CD4-positive, alpha-beta T cell treated with Interleukin-12 subunit alpha and Interleukin-12 subunit beta, for 1 hour (primary cell): ENCODE measurements at regions not wholly inside any gene's neighbourhood (a gene's known extent, or its start where the extent isn't known, plus 50 kb on each side); places are given as distances from the start of the nearest gene placed in this dataset.
"Not testable (repeated sequence)": the region's sequence is repeated elsewhere in the genome, so short reads cannot be mapped to it uniquely, and the experiment has no call there.

Experiments used
- DNase-seq: peaks from one replicate; pipeline ENCODE4 v3.0.0-alpha.2; 2020

DNA sequence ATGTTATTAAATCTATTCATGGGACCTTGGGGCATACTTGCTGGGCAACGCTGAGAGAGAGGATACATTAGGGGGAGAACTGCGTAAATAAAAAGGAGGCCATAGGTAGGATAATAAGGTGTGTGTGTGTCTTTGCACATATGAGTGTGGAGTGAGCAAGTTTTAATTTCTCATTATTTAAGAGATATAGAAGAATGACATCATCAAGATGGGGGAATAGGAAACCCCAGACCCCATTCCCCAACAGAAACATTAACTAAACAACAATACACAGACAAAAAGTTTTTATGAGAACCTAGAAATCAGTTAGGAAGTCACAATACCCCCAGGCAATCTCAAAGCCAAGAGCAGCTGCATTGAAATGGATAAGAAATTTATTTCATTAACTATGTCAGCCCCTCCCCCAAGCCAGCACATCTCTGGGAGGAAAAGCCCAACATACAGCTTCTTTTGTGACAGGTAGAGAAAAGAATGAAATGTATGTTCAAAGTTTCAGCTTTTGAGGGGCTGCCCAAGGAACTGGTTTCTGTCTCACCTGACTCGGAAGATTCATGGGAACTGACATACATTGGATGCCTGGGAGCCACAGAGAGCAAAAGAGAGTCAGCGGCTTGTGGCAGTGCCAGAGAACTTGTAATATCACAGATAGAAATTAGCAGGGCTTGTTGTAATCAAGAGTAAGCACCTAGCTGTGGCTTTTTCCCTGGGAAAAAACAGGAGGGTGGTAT, 234.3 kb upstream of the NFIA start:
- DNase-seq: no peak

DNA sequence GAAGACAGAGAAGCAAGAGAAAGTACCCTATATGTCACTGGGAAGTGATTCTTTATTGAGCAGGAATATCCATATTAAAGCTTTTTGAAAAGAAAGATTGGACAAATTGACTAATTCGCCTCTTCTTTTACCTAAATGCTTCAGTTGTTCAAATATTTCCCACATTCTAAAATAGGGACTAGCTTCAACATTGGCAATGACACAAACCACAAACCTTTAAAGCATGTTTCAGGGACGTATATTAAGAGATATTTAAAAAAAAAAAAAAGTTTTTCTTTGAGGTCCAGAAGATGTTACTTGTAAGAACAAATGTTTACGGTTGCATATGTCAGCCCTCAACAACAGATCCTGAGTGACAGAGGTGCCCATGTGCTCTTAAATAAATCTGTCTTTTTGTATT, 235.0 kb upstream of the NFIA start:
- DNase-seq: no peak

DNA sequence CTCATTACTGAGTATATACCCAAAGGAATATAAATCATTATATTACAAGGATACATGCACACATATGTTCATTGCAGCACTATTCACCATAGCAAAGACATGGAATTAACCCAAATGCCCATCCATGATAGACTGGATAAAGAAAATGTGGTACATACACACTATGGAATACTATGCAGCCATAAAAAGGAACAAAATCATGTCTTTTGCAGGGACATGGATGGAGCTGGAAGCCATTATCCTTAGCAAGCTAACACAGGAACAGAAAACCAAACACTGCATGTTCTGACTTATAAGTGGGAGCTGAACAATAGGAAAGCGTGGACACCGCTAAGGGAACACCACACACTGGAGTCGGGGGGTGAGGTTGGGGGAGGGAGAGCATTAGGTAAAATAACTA, 236.7 kb upstream of the NFIA start:
- DNase-seq: not testable (repeated sequence)

DNA sequence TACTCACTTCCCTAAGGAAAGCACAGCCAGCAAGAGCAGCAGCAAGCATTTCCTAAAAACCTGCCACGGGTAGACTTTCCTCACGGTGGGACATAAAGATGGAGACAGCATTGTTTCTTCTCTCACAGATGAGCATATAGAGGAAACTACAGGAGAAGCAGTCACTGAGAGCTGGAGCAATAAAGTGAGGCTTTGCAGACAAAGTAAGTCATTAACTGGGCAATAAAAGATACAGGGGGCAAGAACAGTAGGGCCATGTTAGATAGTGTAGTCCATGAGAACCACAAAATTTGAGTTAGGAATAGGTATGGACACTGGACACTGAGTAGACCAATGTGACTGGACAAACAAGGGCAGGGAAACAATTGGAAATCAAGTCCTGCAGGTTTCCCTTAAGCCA, 240.1 kb upstream of the NFIA start:
- no peak for DNase-seq

DNA sequence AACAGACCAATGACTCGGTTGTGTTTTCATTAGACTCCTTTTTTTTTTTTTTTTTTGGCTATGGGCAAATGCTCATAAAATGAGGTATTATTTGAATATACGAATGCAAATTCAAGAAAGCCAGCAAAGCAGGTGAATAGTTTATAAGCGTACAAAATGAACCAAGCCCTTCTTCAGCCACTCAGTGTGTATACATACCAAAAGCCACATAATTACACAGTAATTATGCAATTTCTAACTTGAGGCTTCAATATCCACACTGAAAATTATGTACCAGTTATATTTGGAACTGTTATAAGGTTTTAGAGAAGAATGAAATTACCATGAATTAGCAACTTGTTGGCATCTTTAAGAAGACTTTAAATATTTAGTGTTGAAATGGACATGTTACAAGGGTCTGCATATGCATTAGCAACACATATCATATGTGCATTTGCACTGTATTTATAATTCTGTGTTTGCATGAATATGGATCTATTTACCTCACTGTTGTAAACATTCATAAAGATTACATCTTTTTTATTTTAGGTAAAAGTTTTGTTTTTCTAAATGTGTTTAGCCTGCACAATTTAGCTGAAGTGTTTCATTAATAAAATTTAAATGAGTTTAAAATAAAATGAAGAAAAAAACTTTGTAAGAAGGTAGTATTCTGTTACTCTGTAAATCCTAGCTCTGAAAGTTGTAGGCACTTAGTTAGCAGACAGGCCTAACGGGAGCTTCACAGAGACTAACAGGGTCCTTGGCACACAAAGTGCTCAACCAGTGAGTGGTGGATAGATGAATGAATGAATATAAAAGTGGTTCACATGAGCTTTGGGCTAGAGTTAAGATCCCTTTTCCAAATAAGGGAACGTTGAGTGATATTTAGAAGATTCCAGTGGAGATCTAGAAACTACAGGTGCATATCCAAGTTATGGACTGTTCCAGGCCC, 241.0 kb upstream of the NFIA start:
- DNase-seq: no peak

DNA sequence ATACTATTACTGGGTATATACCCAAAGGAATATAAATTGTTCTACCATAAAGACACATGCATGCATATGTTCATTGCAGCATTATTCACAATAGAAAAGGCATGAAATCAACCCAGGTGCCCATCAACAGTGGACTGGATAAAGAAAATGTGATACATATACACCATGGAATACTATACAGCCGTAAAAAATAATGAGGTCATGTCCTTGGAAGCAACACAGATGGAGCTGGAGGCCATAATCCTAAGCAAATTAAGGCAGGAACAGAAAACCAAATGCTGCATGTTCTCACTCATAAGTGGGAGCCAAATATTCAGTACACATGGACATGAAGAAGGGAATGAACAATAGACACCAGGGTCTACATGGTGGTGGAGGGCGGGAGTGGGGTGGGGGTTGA, 241.9 kb upstream of the NFIA start:
- not testable (repeated sequence) for DNase-seq

DNA sequence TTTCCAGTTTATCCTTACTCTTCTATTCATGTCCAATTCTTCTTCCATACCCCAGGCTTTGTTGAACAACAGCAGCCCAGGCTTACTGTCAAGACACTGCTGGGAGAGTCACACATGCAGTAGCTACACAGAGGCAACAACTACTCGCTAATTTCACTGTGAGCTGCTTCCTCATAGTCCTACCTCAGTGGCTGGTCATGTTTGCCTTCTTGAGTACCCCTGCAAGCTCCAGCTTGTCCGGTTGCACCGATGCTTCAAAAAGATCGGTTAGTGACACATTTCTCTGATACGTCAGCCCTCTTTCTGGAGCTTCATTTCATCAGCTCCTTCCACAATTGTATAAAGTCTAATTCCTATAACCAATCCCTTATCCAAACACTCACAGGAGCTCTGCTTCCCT, 246.7 kb upstream of the NFIA start:
- DNase-seq: no peak

DNA sequence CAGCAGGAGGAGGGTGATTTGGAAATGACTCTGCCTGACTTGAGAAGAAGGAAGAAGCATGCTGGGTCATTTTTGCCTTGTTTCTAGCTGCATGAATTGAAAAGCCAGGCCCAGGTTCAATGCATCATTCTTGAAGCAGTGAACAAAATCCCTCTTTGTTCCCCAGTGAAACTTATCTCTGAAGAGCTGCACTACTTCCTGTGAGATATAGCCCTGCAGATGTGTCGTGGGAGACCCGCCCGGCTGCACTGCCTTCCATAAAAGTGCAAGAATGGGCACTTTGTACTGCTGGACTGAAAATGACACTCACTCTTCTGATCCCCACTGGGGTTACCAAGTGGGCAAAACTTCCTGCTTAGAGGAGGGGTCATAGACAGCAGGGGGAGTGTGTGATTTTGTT, 249.2 kb upstream of the NFIA start:
- no peak for DNase-seq

DNA sequence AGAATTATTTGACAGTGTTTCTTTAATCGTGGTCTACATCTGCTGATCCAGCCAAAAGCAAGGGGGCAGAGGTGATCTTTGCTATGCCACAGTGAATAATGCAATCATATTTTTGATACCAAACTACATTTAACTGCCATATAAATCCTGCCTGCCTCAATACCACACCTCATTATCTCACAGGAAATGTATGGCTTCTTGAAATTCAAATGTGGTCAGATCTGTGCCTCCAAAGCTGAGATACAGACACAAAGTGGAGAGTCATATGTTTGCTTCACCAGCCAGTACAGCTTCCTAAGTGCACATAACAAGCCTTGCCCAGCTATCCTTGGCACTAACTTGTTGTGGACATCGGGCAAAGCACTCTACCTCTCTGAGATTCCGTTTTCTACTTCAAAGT, 250.0 kb upstream of the NFIA start:
- no peak for DNase-seq

DNA sequence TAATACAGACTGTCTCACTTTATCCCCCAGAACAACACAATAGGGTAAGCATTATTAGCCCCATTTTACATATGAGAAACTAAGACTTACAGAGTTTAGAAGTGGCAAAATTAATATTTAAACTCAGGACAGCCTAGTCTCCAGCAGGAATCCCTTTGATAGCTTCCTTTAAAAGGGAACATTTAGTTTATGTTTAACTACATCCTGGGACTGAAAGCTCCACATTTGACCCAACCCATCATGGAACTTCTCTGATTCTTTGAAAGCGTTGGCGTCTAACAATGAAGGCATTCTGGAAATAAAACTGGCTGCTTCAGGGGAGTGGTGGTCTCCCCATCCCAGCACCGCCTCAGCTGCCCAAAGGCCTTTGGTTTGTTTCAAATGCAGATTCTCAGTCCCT, 250.6 kb upstream of the NFIA start:
- no peak for DNase-seq

DNA sequence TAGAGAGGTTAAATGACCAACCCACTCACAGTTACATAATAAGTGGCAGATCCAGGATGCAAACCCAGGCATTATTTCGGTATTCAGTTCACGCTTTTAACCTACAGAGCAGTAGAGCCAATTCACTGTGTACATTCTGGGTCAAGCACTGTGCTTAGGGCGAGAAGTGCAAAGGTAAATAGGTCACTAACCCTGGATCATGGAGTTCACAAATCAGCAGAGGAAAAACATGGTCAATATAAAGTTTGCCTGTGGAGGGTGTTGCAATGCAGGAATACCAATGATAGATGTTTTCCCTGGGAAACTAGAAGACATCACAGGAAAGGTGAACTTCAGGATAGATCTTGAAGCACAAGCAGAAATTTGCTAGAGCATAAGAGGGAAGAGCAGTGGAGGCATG, 253.4 kb upstream of the NFIA start:
- no peak for DNase-seq

DNA sequence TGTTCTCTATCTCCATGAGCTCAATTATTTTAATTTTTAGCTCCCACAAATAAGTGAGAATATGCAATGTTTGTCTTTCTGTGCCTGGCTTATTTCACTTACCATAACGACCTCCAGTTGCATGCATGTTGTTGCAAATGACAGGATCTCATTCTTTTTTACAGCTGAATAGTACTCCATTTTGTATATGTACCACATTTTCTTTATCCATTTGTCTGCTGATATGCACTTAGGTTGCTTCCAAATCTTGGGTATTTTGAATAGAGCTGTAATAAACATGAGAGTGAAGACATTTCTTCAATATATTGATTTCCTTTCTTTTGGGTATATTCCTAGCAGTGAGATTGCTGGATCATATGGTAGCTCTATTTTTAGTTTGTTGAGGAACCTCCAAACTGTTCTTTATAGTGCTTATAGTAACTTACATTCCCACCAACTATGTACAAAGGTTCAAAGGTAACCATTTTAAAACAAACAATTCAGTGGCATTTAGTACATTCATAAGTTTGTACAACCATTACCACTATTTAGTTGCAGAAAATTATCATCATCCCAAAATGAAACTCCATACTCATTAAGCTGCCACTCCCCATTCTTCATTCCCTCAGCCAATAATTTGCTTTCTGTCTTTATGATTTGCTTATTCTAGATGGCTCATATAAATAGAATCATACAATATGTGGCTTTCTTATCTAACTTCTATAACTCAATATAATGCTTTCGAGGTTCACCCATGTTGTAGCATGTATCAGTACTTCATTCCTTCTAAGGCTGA, 255.9 kb upstream of the NFIA start:
- no peak for DNase-seq

DNA sequence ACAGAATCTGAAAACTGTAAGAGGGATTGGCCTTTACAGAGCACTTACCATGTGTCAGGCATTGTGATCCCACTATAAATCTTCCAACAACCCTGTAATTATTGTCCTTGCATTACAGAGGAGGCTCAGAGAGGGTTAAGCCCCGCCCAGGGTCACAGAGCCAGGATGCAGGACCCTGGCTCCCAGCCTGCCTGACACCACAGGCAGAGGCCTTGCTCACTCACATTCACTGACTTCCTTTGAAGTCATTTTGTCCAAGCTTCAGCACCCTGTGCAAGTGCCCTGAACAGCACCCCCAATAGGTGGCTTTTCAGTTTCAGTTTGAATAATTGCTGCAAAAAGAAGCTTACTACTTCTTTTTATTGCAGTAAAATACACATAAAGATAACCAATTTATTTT, 256.8 kb upstream of the NFIA start:
- DNase-seq: no peak

DNA sequence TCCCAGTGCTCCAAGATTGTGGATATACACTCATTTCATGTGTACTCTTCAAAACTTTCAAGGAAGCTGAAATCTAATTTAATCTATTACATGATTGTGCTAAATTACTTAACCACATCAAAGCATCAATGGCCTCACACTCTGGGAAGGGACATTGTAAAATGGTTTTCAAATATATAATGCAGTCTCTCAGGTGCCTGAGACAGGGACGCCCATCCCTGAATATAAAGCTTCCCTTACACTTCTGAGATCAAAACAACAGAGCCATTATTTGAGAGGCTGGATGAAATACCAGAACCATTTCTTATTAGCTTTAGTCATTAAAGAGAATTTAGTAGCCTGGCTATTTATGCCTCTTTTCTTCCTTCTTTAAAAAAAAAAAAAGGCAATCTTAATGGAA, 259.2 kb upstream of the NFIA start:
- DNase-seq: no peak

DNA sequence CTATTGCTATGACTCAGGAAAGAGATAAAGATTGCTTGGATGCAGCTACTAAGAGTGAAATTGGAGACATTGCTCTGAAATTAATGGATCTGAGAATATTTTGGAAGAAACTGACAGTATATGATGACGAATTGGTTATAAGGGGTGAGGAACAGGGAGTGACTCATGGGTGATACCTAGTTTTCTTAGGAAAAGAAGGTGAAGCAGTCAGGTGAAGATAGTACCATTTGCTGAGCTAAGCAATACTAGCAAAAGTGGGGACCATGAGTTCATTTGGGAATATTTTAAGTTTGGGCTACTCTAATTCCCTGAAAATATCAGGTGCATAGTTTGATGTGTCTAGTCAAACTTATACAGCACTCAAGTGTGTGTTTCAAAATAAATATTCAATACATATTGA, 260.1 kb upstream of the NFIA start:
- no peak for DNase-seq

DNA sequence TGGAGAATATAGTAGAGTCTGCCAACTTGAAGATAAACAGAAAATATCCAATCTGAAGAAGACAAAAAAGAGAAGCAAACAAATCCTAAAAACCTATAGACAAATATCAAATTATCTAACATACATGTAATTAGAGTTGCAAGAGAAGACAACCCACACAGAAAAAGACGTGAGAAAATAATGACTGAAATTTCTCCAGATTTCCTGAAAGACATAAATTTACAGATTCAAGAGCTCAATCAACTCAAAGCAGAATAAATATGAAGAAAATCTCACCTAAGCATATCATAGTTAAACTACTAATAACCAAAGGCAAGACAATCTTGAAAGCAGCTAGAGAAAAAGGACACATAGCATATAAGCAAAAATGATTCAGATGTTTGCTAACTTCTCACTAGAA, 261.2 kb upstream of the NFIA start:
- DNase-seq: no peak

DNA sequence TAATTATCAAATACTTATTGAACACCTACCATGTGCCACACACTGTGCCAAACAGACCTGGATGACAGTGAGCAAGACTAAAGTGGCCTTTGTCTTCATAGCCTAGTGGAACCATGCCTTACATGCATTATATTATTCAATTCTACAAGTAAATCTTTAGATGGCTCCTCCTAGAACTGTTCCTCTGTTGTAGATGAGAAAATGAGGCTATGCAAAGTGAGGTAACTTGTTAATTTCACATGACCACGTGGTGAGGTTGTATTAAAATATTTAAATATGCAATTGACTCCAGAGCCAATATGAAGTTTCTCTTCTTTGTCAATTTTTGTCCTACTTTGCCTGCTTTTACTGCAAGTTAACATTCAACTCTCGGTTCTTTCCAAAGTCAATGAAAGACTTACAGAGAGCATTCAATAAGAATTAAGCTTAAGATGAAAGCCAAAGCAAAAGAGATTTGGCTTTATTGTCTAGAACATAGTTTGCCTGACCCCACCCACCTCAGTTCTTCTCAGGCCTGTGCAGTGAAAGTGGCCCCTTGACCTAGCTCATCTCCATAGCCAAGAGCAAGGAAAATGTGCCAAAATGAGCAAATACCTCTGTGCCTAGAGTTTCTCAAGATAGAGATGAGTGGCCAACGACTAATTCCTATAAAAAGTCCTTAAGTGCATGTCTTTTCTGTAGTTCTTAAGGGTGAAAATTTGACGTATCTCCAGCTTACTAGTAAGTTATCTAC, 263.2 kb upstream of the NFIA start:
- no peak for DNase-seq

DNA sequence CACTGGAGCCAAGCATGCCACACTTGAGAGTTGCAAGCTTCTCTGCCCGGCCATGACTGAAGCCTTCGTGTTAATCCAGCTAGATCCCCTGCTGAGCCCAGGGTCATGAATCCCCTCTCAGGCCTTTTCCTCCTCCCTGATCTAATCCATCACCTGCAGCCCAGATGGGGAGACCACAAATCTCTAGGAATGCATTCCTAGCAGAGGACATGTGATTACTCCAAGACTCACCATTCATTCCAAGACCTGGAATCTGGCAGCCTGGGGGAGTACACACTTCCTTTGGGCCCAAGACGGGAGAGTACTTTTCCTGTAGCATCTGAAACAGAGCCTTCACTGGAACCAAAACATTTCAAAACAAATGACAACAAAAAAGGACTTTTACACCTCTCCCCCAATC, 269.3 kb upstream of the NFIA start:
- DNase-seq: no peak

DNA sequence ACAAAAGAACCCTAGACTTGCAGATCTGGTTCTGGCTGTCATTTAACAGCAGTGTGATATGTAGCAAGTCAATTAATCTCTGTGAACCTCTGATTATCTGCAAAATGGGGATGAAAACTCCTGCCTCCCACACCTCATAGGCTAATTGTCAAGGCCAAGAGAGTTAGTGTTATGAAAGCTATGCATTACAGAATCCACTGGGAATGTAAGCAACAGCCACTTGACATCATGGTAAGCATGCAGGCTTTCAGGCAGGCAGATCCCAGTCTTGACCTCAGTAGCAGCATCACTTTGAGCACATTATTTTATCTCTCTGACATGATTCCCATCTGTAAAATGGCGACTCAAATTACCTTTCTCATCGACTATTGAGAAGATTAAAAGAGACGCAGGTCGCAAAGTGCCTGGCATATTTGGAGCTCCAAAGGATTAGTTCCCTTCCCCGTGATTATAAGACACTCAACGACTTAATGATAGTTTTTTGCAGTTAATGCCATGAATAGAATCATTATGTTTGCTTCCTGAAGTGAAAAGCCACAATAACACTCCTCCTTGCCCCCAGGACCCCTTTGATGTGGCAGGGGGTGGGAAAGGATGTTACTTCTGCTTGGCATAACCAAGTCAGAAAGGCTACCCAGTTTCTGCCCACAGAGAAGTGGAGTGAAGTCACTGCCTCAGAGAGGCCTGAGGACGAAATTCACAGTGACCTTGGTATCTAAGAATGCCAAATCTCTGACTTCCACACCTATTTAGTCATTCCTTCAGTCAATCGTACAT, 273.0 kb upstream of the NFIA start:
- DNase-seq: no peak

DNA sequence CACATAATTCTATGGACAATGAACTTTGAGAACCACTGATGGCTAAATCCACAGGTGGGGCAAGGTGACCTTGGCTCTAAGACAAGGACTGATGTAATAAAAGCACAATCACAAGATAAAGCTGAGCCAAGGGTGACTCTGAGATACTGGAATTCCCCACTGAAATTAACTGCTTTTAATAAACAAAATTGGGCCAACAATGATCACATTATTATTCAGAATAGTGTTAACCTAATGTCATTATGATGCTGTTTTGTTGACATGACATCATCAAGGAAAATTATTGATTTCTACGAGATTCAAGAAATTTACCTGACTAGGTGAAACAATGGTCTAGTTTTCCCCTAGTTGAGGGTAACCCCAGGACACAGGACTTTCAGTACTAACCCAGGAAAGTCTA, 273.7 kb upstream of the NFIA start:
- DNase-seq: no peak

DNA sequence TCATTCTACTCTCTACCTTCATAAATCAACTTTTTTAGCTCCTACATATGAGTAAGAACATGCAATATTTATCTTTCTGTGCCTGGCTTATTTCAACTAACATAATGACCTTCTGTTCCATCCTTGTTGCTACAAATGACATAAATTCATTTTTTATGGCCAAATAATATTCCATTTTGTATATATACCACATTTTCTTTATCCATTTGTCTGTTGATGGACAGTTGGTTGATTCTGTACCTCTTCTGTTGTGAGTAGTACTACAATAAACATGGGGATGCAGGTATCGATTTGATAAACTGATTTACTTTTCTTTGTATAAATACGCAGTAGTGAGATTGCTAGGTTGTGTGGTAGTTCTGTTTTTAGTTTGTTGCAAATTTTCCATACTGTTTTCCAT, 279.5 kb upstream of the NFIA start:
- DNase-seq: no peak

DNA sequence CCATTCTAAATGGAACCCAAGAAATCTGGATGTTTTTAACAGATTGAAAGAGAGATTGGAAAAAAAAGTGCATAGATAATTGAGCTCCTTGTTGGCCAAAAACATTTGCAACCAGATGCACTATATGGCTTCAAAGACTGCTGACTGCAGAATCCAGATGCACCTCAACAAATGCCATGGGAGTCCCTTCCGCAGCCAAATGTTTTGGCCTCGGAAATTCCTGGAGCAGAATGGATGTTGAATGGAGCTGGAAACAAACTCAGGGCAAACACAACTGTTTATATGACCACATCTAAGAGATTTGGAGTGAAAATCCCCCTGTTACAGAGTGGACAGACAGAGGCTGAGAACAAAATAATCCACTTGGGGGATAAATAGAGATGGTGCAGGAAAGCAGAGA, 285.0 kb upstream of the NFIA start:
- DNase-seq: no peak
